ENCODE measurements at regions not wholly inside any gene's neighbourhood (a gene's known extent, or its start where the extent isn't known, plus 50 kb on each side); places are given as distances from the start of the nearest gene placed in this dataset.

DNA sequence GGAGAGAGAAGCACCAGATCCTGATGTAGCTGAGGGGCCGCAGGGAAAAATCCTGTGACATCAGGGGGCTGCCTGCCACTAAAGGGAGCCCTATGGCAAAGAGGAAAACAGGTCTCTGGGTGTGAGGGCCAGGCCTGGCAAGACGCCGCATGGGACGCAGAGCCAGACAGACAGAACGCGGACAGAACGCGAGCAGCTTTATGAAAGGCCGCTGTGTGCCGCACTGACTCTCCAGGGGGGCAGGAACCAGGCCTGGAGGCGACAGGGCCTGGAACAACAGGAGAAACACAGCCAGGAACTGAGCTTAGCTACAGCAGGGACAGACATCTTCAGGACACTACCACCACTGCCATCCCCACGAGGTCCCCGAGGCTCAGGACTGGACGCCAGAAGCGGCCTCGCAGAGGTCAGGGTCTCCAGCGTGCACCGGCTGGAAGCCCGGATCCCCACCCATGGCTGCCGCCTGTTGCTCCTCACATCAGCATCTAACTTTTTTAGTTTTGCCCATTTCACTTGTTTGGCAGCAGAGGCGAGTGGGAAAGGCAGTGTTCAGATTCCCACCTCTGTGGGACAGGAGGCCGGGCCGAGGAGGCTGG is 131.6 kb downstream of the VAPA start:
- TF ChIP-seq, protein P1, sequence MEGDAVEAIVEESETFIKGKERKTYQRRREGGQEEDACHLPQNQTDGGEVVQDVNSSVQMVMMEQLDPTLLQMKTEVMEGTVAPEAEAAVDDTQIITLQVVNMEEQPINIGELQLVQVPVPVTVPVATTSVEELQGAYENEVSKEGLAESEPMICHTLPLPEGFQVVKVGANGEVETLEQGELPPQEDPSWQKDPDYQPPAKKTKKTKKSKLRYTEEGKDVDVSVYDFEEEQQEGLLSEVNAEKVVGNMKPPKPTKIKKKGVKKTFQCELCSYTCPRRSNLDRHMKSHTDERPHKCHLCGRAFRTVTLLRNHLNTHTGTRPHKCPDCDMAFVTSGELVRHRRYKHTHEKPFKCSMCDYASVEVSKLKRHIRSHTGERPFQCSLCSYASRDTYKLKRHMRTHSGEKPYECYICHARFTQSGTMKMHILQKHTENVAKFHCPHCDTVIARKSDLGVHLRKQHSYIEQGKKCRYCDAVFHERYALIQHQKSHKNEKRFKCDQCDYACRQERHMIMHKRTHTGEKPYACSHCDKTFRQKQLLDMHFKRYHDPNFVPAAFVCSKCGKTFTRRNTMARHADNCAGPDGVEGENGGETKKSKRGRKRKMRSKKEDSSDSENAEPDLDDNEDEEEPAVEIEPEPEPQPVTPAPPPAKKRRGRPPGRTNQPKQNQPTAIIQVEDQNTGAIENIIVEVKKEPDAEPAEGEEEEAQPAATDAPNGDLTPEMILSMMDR (IDR thresholded peaks at IDR 0.05; ENCODE audit: low read depth, low read length, poor library complexity, severe bottlenecking), result no peak
- TF ChIP-seq EZH2phosphoT487 (IDR thresholded peaks at IDR 0.05; ENCODE audit: borderline replicate concordance, low read length), result no peak
